Daoy (cell line): ENCODE measurements at regions not wholly inside any gene's neighbourhood (a gene's known extent, or its start where the extent isn't known, plus 50 kb on each side); places are given as distances from the start of the nearest gene placed in this dataset.

Experiments used
- DNase-seq: peaks from one replicate; pipeline ENCODE4 v3.0.0-alpha.2; 2015; ENCODE audit warnings: low read depth

- DNase-seq = no peak
Observed at GRCh38 chr15:93562395-93563123, 473.5 kb upstream of the RGMA start.

GRCh38 chr15:93557696-93558095, 468.7 kb upstream of the RGMA start:
- DNase-seq = no peak

GRCh38 chr15:93553167-93553935, 464.3 kb upstream of the RGMA start:
- no peak for DNase-seq

GRCh38 chr15:93543093-93543492, 454.1 kb upstream of the RGMA start:
- DNase-seq = no peak

- DNase-seq = no peak
Observed at GRCh38 chr15:93527374-93528050, 438.5 kb upstream of the RGMA start.

- DNase-seq = no peak
Observed at GRCh38 chr15:93524432-93524831, 435.4 kb upstream of the RGMA start.

- peak; percentile 89 for DNase-seq
Observed at GRCh38 chr15:93523481-93523880, 434.5 kb upstream of the RGMA start.

- no peak for DNase-seq
Observed at GRCh38 chr15:93520206-93520605, 431.2 kb upstream of the RGMA start.

- DNase-seq = no peak
Observed at GRCh38 chr15:93519599-93519998, 430.6 kb upstream of the RGMA start.

- DNase-seq = no peak
Observed at GRCh38 chr15:93517176-93517575, 428.2 kb upstream of the RGMA start.

GRCh38 chr15:93515256-93516051, 426.4 kb upstream of the RGMA start:
- peak; percentile 20 for DNase-seq

- no peak for DNase-seq
Observed at GRCh38 chr15:93506646-93507045, 417.6 kb upstream of the RGMA start.

GRCh38 chr15:93505506-93505905, 416.5 kb upstream of the RGMA start:
- DNase-seq = no peak

GRCh38 chr15:93501946-93502345, 412.9 kb upstream of the RGMA start:
- DNase-seq = no peak

GRCh38 chr15:93500155-93500554, 411.1 kb upstream of the RGMA start:
- DNase-seq = no peak

GRCh38 chr15:93497291-93497690, 408.3 kb upstream of the RGMA start:
- DNase-seq = peak; percentile 25

- no peak for DNase-seq
Observed at GRCh38 chr15:93496888-93497287, 407.9 kb upstream of the RGMA start.

GRCh38 chr15:93495799-93496637, 407.0 kb upstream of the RGMA start:
- no peak for DNase-seq

GRCh38 chr15:93493172-93493571, 404.2 kb upstream of the RGMA start:
- no peak for DNase-seq

GRCh38 chr15:93491291-93491690, 402.3 kb upstream of the RGMA start:
- DNase-seq = no peak

GRCh38 chr15:93488296-93488713, 399.3 kb upstream of the RGMA start:
- no peak for DNase-seq
